Right lobe of liver (tissue), 6 donors: ENCODE measurements at regions not wholly inside any gene's neighbourhood (a gene's known extent, or its start where the extent isn't known, plus 50 kb on each side); places are given as distances from the start of the nearest gene placed in this dataset.

Source experiments
- ATAC-seq, 4 donors: fragments of 200-7000 bp; cut with Tn5 transposase; one replicate each; pipeline ENCODE4 v1.9.1; 2020; ENCODE audit warnings: mild to moderate bottlenecking in 4 of 4, moderate library complexity in 4 of 4
- DNase-seq, 3 donors: peaks; one replicate each; pipeline ENCODE4 v3.0.0-alpha.2; 2020
- H3K27ac ChIP-seq, 3 donors: fragments of 200-600 bp; one replicate each; pipeline ENCODE4 v1.8.0; 2022
- H3K27me3 ChIP-seq, 2 donors: fragments of 200-600 bp; one replicate each; pipeline ENCODE4 v1.8.0; 2022
- H3K36me3 ChIP-seq, 4 donors: fragments of 200-600 bp; sonication (generic) in 1 of 4; one replicate each; pipeline versions ENCODE4 v1.5.1 to v1.8.0; 2017 to 2022; ENCODE audit warnings: control low read depth in 1 of 4
- H3K4me1 ChIP-seq, 4 donors: fragments of 200-600 bp; sonication (generic) in 1 of 4; one replicate each; pipeline versions ENCODE4 v1.5.1 to v1.8.0; 2017 to 2022; ENCODE audit warnings: control low read depth in 1 of 4
- H3K4me3 ChIP-seq, 3 donors: fragments of 200-600 bp; one replicate each; pipeline ENCODE4 v1.8.0; 2022
- H3K9me3 ChIP-seq, 4 donors: fragments of 200-600 bp; sonication (generic) in 1 of 4; one replicate each; pipeline versions ENCODE4 v1.5.1 to v1.8.0; 2017 to 2022; ENCODE audit warnings: control low read depth in 1 of 4
- CTCF ChIP-seq, 4 donors: fragments of 200-600 bp in 3 of 4; fragments of 450-650 bp in 1 of 4; IDR thresholded peaks; one replicate each; pipeline versions ENCODE4 v1.5.1 to v1.8.0; 2016 to 2022; ENCODE audit warnings: antibody characterized with exemption in 4 of 4, mild to moderate bottlenecking in 2 of 4
- POLR2A ChIP-seq: fragments of 450-650 bp; IDR thresholded peaks from one replicate; pipeline ENCODE4 v1.6.1; 2017; ENCODE audit warnings: antibody characterized with exemption, mild to moderate bottlenecking
- WGBS: methylation state at CpG from one replicate; pipeline ENCODE4 v1.1.6; 2018; ENCODE audit warnings: low coverage, low lambda C conversion rate; ENCODE audit not compliant: insufficient coverage; ENCODE audit errors: missing lambda C conversion rate; 5-methylcytosine and 5-hydroxymethylcytosine counted together
- intact Hi-C, 2 donors: fragments of 100-400 bp; cut with DNase I; formaldehyde crosslinking; loops; one replicate each; pipeline versions ENCODE4 v1.11.2 to v1.14.1; 2022
- donor health status: DM: no; HTN: yes; CAD: no.
- donor health status: DM: no; HTN: no; CAD: no.
- donor health status: DM: no; HTN: no; CAD: no.
- donor health status: DM: no; HTN: yes; CAD: no.
- donor health status: DM: no; HTN: yes; CAD: no.

- 33% methylated on average over 7 of the region's 18 CpGs for WGBS
- Histone ChIP-seq H3K36me3 (no peaks in the 10 kb centered on the region), H3K27me3 (no peaks in the 10 kb centered on the region), H3K4me1 (no peaks in the 10 kb centered on the region), H3K27ac (peak overlapping the region in 1 of 3 donors; percentile 52), H3K9me3 (no peaks in the 10 kb centered on the region), H3K4me3 (no peak overlapping the region)
- ATAC-seq (peak in 2 of 4 donors; percentile 69 to 71), DNase-seq (peak in 1 of 3 donors; percentile 52)
- TF ChIP-seq POLR2A (no peak), CTCF (IDR thresholded peaks at IDR 0.05) (no peak)
- intact Hi-C loops: no loop called here
Measured at GRCh38 chr22:48320683-48321451, 1506.8 kb downstream of the BRD1 start.

DNA sequence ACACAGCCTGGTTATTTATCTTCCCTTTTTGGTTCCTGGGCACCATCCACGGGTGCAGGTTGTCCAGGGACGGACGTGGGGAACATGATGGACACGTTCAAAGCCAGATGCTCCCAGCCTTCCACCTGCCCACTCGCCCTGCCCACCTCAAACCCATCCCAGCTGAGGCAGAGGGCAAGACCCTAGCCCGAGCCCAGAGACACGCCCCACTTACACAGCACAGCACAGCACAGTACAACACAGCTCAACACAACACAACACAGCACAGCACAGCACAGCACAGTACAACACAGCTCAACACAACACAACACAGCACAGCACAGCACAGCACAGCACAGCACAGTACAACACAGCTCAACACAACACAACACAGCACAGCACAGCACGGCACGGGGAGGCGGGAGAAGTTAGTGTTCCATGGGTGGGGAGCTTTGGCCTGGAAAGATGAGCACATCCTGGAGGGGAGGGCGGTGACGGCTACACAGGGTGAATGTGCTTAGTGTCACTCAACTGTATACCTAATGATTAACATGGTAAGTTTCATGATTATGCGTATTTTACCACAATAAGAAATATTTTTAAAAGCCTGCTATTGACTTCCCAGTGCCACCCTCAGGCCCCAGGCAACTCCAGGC lies 1507.5 kb downstream of the BRD1 start:
- Histone ChIP-seq H3K4me1 (no peaks in the 10 kb centered on the region), H3K36me3 (no peaks in the 10 kb centered on the region), H3K4me3 (no peak overlapping the region), H3K9me3 (no peaks in the 10 kb centered on the region), H3K27ac (peak overlapping the region in 1 of 3 donors; percentile 52), H3K27me3 (no peaks in the 10 kb centered on the region)
- intact Hi-C loops: no loop called here
- peak in 2 of 3 donors; percentile 39 to 47 for DNase-seq
- TF ChIP-seq CTCF (IDR thresholded peaks at IDR 0.05) (no peak), POLR2A (no peak)
- WGBS: 64% methylated on average over 12 of the region's 13 CpGs
- peak in 2 of 4 donors; percentile 81 to 85 for ATAC-seq

- 60% methylated on average over 5 of the region's 14 CpGs for WGBS
- no peaks in the 10 kb centered on the region for H3K9me3 ChIP-seq
Measured at GRCh38 chr22:48319321-48320047, 1508.2 kb downstream of the BRD1 start.

More at GRCh38 chr22:48319321-48320047, 1508.2 kb downstream of the BRD1 start:
- peak in 2 of 3 donors; percentile 40 to 60 for DNase-seq
- TF ChIP-seq POLR2A (no peak), CTCF (IDR thresholded peaks at IDR 0.05) (no peak)
- no peaks in the 10 kb centered on the region for H3K27me3 ChIP-seq
- peak in 2 of 4 donors; percentile 49 to 69 for ATAC-seq
- no peaks in the 10 kb centered on the region for H3K36me3 ChIP-seq
- H3K4me1 ChIP-seq: no peaks in the 10 kb centered on the region
- no peak overlapping the region for H3K27ac ChIP-seq
- intact Hi-C loops: no loop called here
- H3K4me3 ChIP-seq: no peak overlapping the region
